ENCODE measurements at regions not wholly inside any gene's neighbourhood (a gene's known extent, or its start where the extent isn't known, plus 50 kb on each side); places are given as distances from the start of the nearest gene placed in this dataset.
"Not testable (repeated sequence)": the region's sequence is repeated elsewhere in the genome, so short reads cannot be mapped to it uniquely, and the experiment has no call there.

DNA sequence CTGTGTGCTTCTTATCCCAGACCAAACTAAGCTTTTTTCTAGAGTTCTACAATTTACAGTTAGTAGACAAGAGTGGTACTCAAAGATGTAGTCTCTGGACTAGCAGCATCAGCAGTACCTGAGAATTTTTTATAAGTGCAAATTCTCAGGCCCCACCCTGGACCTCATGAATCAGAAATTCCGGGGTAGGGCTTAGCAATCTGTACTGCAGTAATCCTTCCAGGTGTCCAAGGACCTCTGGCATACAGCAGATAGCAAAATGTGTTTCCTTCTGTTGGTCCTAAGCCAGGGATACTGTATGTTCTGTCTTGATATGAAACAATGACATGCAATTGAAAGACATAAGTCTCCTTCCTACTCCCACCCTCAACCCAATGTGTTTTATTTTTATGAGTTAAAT, 194.3 kb downstream of the MSX2 start:
- H3K27ac ChIP-seq (ENCODE audit: low read length): no peak overlapping the region
- no peaks in the 10 kb centered on the region for H3K36me3 ChIP-seq (ENCODE audit: insufficient read depth, low read depth, low read length)
- H3K27me3 ChIP-seq (ENCODE audit: insufficient read depth, low read length): no peaks in the 10 kb centered on the region
- H3K4me1 ChIP-seq (ENCODE audit: insufficient read depth, low read length): peaks cover 17% of the 10 kb centered on the region; the same call in 1 of the 2 replicates
- H3K9me3 ChIP-seq (ENCODE audit: insufficient read depth, low read depth, low read length): no peaks in the 10 kb centered on the region
- no peak overlapping the region for H3K4me3 ChIP-seq (ENCODE audit: low read length)
- H3K9ac ChIP-seq (ENCODE audit: low read depth, low read length): no peak overlapping the region

- Histone ChIP-seq H3K27ac (ENCODE audit: low read length) (no peak overlapping the region), H3K4me1 (ENCODE audit: insufficient read depth, low read length) (peaks cover 17% of the 10 kb centered on the region; the same call in 1 of the 2 replicates), H3K9ac (ENCODE audit: low read depth, low read length) (no peak overlapping the region), H3K27me3 (ENCODE audit: insufficient read depth, low read length) (no peaks in the 10 kb centered on the region), H3K9me3 (ENCODE audit: insufficient read depth, low read depth, low read length) (no peaks in the 10 kb centered on the region), H3K36me3 (ENCODE audit: insufficient read depth, low read depth, low read length) (no peaks in the 10 kb centered on the region), H3K4me3 (ENCODE audit: low read length) (no peak overlapping the region)
Observed at GRCh38 chr5:174917976-174918554, 193.7 kb downstream of the MSX2 start.

- H3K27me3 ChIP-seq (ENCODE audit: insufficient read depth, low read length); H3K4me3 ChIP-seq (ENCODE audit: low read length); H3K36me3 ChIP-seq (ENCODE audit: insufficient read depth, low read depth, low read length); H3K9ac ChIP-seq (ENCODE audit: low read depth, low read length); H3K27ac ChIP-seq (ENCODE audit: low read length); H3K9me3 ChIP-seq (ENCODE audit: insufficient read depth, low read depth, low read length): not testable (repeated sequence)
- peaks cover 17% of the 10 kb centered on the region; the same call in 1 of the 2 replicates for H3K4me1 ChIP-seq (ENCODE audit: insufficient read depth, low read length)
Observed at GRCh38 chr5:174917435-174917834, 193.1 kb downstream of the MSX2 start.

GRCh38 chr5:174916924-174917323, 192.5 kb downstream of the MSX2 start:
- H3K27me3 ChIP-seq (ENCODE audit: insufficient read depth, low read length); H3K27ac ChIP-seq (ENCODE audit: low read length); H3K9ac ChIP-seq (ENCODE audit: low read depth, low read length); H3K4me3 ChIP-seq (ENCODE audit: low read length); H3K9me3 ChIP-seq (ENCODE audit: insufficient read depth, low read depth, low read length); H3K36me3 ChIP-seq (ENCODE audit: insufficient read depth, low read depth, low read length): not testable (repeated sequence)
- H3K4me1 ChIP-seq (ENCODE audit: insufficient read depth, low read length): peaks cover 17% of the 10 kb centered on the region; the same call in 1 of the 2 replicates

DNA sequence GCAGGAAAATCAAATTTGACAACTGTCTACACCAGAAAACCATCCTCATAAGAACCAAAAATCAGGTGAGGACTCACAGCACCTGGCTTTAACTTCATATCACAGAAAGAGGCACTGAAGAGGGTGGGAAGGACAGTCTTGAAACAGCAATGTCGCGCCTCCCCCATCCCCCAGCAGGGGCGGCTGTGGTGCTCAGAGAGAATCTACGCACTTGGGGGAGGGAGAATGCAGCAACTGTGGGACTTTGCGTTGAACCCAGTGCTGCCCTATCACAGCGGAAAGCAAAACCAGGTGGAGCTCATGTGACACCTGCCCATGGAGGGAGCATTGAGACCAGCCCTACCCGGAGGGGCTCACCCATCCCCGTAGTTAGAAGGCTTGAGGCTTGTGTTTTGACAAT, 191.8 kb downstream of the MSX2 start:
- H3K9me3 ChIP-seq (ENCODE audit: insufficient read depth, low read depth, low read length): no peaks in the 10 kb centered on the region
- H3K27me3 ChIP-seq (ENCODE audit: insufficient read depth, low read length): no peaks in the 10 kb centered on the region
- H3K4me3 ChIP-seq (ENCODE audit: low read length): no peak overlapping the region
- no peaks in the 10 kb centered on the region for H3K36me3 ChIP-seq (ENCODE audit: insufficient read depth, low read depth, low read length)
- no peak overlapping the region for H3K27ac ChIP-seq (ENCODE audit: low read length)
- peaks cover 12% of the 10 kb centered on the region; the same call in 1 of the 2 replicates for H3K4me1 ChIP-seq (ENCODE audit: insufficient read depth, low read length)
- no peak overlapping the region for H3K9ac ChIP-seq (ENCODE audit: low read depth, low read length)

GRCh38 chr5:174911118-174911517, 186.7 kb downstream of the MSX2 start:
- Histone ChIP-seq H3K9me3 (ENCODE audit: insufficient read depth, low read depth, low read length) (no peaks in the 10 kb centered on the region), H3K27ac (ENCODE audit: low read length) (no peak overlapping the region), H3K4me3 (ENCODE audit: low read length) (no peak overlapping the region), H3K36me3 (ENCODE audit: insufficient read depth, low read depth, low read length) (no peaks in the 10 kb centered on the region), H3K27me3 (ENCODE audit: insufficient read depth, low read length) (peaks cover 6% of the 10 kb centered on the region), H3K9ac (ENCODE audit: low read depth, low read length) (no peak overlapping the region), H3K4me1 (ENCODE audit: insufficient read depth, low read length) (peaks cover 3% of the 10 kb centered on the region; the same call in 1 of the 2 replicates)

- Histone ChIP-seq H3K36me3 (ENCODE audit: insufficient read depth, low read depth, low read length) (no peaks in the 10 kb centered on the region), H3K4me3 (ENCODE audit: low read length) (no peak overlapping the region), H3K9ac (ENCODE audit: low read depth, low read length) (no peak overlapping the region)
Observed at GRCh38 chr5:174910245-174910737, 185.9 kb downstream of the MSX2 start.

DNA sequence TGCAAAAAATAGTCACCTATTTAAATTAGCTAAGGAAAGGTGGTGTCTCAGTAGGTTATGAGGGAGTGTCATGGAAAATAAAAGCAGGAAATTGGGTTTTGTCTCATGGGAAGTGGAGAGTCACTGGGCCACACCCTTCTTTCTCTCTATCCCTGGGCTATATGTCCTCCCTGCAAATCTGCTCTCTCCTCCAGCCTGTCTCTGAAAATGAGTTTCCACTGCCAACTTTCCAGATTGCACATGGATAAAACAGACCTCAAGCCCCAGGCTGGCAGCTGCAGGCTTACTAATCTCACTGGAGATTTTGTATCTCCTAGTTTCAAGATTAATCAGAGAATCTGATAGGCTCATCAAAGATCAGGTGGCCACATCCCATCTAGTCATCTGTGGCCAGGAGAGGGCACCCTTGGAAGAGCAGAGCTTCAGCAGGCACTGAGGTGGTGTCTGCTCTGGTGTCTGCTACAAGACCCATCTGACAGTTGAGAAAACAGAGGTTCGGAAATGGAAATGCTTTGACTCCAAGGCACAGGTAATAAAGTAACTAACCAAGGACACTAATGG, 178.9 kb downstream of the MSX2 start:
- no peak overlapping the region for H3K27ac ChIP-seq (ENCODE audit: low read length)
- no peak overlapping the region for H3K9ac ChIP-seq (ENCODE audit: low read depth, low read length)
- H3K36me3 ChIP-seq (ENCODE audit: insufficient read depth, low read depth, low read length): no peaks in the 10 kb centered on the region
- no peaks in the 10 kb centered on the region for H3K9me3 ChIP-seq (ENCODE audit: insufficient read depth, low read depth, low read length)
- no peaks in the 10 kb centered on the region for H3K4me1 ChIP-seq (ENCODE audit: insufficient read depth, low read length)
- no peak overlapping the region for H3K4me3 ChIP-seq (ENCODE audit: low read length)
- no peaks in the 10 kb centered on the region for H3K27me3 ChIP-seq (ENCODE audit: insufficient read depth, low read length)

More at GRCh38 chr5:174910245-174910737, 185.9 kb downstream of the MSX2 start:
- peaks cover 6% of the 10 kb centered on the region for H3K27me3 ChIP-seq (ENCODE audit: insufficient read depth, low read length)
- H3K27ac ChIP-seq (ENCODE audit: low read length): no peak overlapping the region
- H3K9me3 ChIP-seq (ENCODE audit: insufficient read depth, low read depth, low read length): no peaks in the 10 kb centered on the region
- H3K4me1 ChIP-seq (ENCODE audit: insufficient read depth, low read length): peaks cover 3% of the 10 kb centered on the region; the same call in 1 of the 2 replicates

DNA sequence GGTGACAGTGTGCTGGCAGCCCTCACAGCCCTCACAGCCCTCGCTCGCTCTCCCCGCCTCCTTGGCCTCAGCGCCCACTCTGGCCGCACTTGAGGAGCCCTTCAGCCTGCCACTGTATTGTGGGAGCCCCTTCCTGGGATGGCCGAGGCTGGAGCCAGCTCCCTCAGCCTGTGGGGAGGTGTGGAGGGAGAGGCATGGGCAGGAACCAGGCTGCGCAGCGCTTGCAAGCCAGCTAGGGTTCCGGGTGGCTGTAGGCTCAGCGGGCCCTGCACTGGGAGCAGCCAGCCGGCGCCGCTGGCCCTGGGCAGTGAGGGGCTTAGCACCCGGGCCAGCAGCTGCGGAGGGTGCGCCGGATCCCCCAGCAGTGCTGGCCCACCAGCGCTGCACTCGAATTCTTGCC, 177.0 kb downstream of the MSX2 start:
- Histone ChIP-seq H3K9ac (ENCODE audit: low read depth, low read length) (no peak overlapping the region), H3K27me3 (ENCODE audit: insufficient read depth, low read length) (no peaks in the 10 kb centered on the region), H3K9me3 (ENCODE audit: insufficient read depth, low read depth, low read length) (no peaks in the 10 kb centered on the region), H3K36me3 (ENCODE audit: insufficient read depth, low read depth, low read length) (no peaks in the 10 kb centered on the region), H3K4me3 (ENCODE audit: low read length) (no peak overlapping the region), H3K27ac (ENCODE audit: low read length) (no peak overlapping the region), H3K4me1 (ENCODE audit: insufficient read depth, low read length) (peaks cover 3% of the 10 kb centered on the region; the same call in 1 of the 2 replicates)

DNA sequence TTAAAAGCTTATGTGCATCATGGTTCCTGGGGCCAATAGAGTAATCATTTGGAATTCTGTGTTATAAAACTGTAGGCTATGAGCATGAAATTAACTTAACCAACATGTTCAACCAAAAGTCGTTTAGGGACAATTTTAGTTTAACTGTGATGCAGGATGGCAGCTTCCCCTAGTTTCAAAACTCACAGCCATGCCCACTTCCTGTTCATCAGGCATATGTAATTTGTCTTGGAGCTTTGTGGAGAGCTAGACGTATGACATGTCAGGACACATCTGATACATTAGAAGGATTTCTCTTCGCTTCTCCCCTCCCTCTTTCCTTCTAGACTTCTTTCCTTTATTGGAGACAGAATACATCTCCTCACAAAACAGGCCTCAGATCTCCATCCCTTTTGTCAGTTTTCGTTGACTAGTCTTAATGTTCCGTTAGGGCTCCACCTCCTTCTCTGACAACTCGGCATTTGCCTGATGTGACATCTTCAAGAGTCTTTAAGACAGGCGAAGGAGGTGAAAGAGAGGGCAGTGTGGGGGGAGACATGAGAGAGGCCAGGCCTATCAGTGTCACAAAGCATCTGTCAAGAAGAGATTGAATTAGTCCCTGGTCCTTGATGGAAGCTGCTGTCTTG, 176.0 kb downstream of the MSX2 start:
- no peak overlapping the region for H3K27ac ChIP-seq (ENCODE audit: low read length)
- H3K36me3 ChIP-seq (ENCODE audit: insufficient read depth, low read depth, low read length): no peaks in the 10 kb centered on the region
- H3K9ac ChIP-seq (ENCODE audit: low read depth, low read length): no peak overlapping the region
- peaks cover 3% of the 10 kb centered on the region; the same call in 1 of the 2 replicates for H3K4me1 ChIP-seq (ENCODE audit: insufficient read depth, low read length)
- no peaks in the 10 kb centered on the region for H3K9me3 ChIP-seq (ENCODE audit: insufficient read depth, low read depth, low read length)
- H3K4me3 ChIP-seq (ENCODE audit: low read length): no peak overlapping the region
- no peaks in the 10 kb centered on the region for H3K27me3 ChIP-seq (ENCODE audit: insufficient read depth, low read length)

- Histone ChIP-seq H3K27ac (ENCODE audit: low read length) (no peak overlapping the region), H3K36me3 (ENCODE audit: insufficient read depth, low read depth, low read length) (no peaks in the 10 kb centered on the region)
Observed at GRCh38 chr5:174897281-174897950, 173.0 kb downstream of the MSX2 start.

More at GRCh38 chr5:174897281-174897950, 173.0 kb downstream of the MSX2 start:
- no peaks in the 10 kb centered on the region for H3K9me3 ChIP-seq (ENCODE audit: insufficient read depth, low read depth, low read length)
- no peak overlapping the region for H3K9ac ChIP-seq (ENCODE audit: low read depth, low read length)
- peaks cover 3% of the 10 kb centered on the region; the same call in 1 of the 2 replicates for H3K4me1 ChIP-seq (ENCODE audit: insufficient read depth, low read length)
- no peaks in the 10 kb centered on the region for H3K27me3 ChIP-seq (ENCODE audit: insufficient read depth, low read length)
- no peak overlapping the region for H3K4me3 ChIP-seq (ENCODE audit: low read length)
